Mesenchymal stem cell (in vitro differentiated cells and primary cell): ENCODE measurements at regions not wholly inside any gene's neighbourhood (a gene's known extent, or its start where the extent isn't known, plus 50 kb on each side); places are given as distances from the start of the nearest gene placed in this dataset.

Experiments
- DNase-seq: peaks from one replicate; pipeline ENCODE4 v3.0.0-alpha.2; 2013
- H2AFZ ChIP-seq: one replicate; pipeline ENCODE4 v1.6.1; 2013; ENCODE audit warnings: low read depth, mild to moderate bottlenecking, control low read depth, inconsistent platforms, low read length, moderate library complexity
- H2AK5ac ChIP-seq: 2 replicates; pipeline ENCODE4 v1.6.1; 2013; ENCODE audit warnings: low read length, moderate library complexity, mild to moderate bottlenecking, inconsistent platforms; ENCODE audit not compliant: severe bottlenecking
- H2BK120ac ChIP-seq: one replicate; pipeline ENCODE4 v1.6.1; 2013; ENCODE audit warnings: low read depth, mild to moderate bottlenecking, inconsistent platforms, low read length, moderate library complexity
- H2BK12ac ChIP-seq, 2 experiments: one replicate each; pipeline ENCODE4 v1.6.1; 2013; ENCODE audit warnings: inconsistent platforms in 2 of 2, low read length in 2 of 2, mild to moderate bottlenecking in 2 of 2, moderate library complexity in 2 of 2, control low read depth in 1 of 2
- H2BK15ac ChIP-seq: one replicate; pipeline ENCODE4 v1.6.1; 2013; ENCODE audit warnings: mild to moderate bottlenecking, low read depth, inconsistent platforms; ENCODE audit not compliant: poor library complexity, severe bottlenecking
- H2BK5ac ChIP-seq: 2 replicates; pipeline ENCODE4 v1.6.1; 2013; ENCODE audit warnings: low read depth, mild to moderate bottlenecking, low read length, control low read depth, inconsistent platforms; ENCODE audit not compliant: poor library complexity, severe bottlenecking
- H3K14ac ChIP-seq, 2 experiments: one replicate each; pipeline ENCODE4 v1.6.1; 2013; ENCODE audit warnings: inconsistent platforms in 2 of 2, low read length in 2 of 2, control low read depth in 1 of 2, mild to moderate bottlenecking in 1 of 2, moderate library complexity in 1 of 2
- H3K18ac ChIP-seq, 2 experiments: one replicate each; pipeline ENCODE4 v1.6.1; 2013; ENCODE audit warnings: inconsistent platforms in 2 of 2, low read length in 2 of 2, control low read depth in 1 of 2, low read depth in 1 of 2, mild to moderate bottlenecking in 1 of 2
- H3K23ac ChIP-seq, 2 experiments: one replicate each; pipeline ENCODE4 v1.6.1; 2013; ENCODE audit warnings: inconsistent platforms in 2 of 2, low read length in 2 of 2, mild to moderate bottlenecking in 2 of 2, moderate library complexity in 2 of 2, control low read depth in 1 of 2
- H3K27ac ChIP-seq: 2 replicates; pipeline ENCODE4 v1.5.1; 2013; ENCODE audit warnings: mild to moderate bottlenecking, moderate library complexity, low read length, control low read depth, inconsistent platforms; ENCODE audit not compliant: poor library complexity, severe bottlenecking
- H3K27me3 ChIP-seq, 2 experiments: 2 replicates each; pipeline versions ENCODE4 v1.6.1 to v1.7.0; 2013; ENCODE audit warnings: low read length in 2 of 2, mild to moderate bottlenecking in 2 of 2, moderate library complexity in 2 of 2, control low read depth in 1 of 2, inconsistent platforms in 1 of 2; ENCODE audit not compliant: control insufficient read depth in 1 of 2, insufficient read depth in 1 of 2
- H3K36me3 ChIP-seq, 2 experiments: 2 replicates each; pipeline versions ENCODE4 v1.6.1 to v1.7.0; 2013; ENCODE audit warnings: low read length in 2 of 2, control low read depth in 1 of 2, inconsistent platforms in 1 of 2, low read depth in 1 of 2, mild to moderate bottlenecking in 1 of 2; ENCODE audit not compliant: insufficient read depth in 2 of 2, control insufficient read depth in 1 of 2
- H3K4ac ChIP-seq, 2 experiments: one replicate each; pipeline ENCODE4 v1.6.1; 2013; ENCODE audit warnings: inconsistent platforms in 2 of 2, low read length in 2 of 2, mild to moderate bottlenecking in 2 of 2, moderate library complexity in 2 of 2, control low read depth in 1 of 2, low read depth in 1 of 2
- H3K4me1 ChIP-seq: 2 replicates; pipeline ENCODE4 v1.6.1; 2013; ENCODE audit warnings: low read depth, low read length, control low read depth; ENCODE audit not compliant: control insufficient read depth, insufficient read depth
- H3K4me2 ChIP-seq: 2 replicates; pipeline ENCODE4 v1.6.1; 2013; ENCODE audit warnings: low read length, mild to moderate bottlenecking, inconsistent platforms; ENCODE audit not compliant: poor library complexity, severe bottlenecking
- H3K4me3 ChIP-seq, 2 experiments: 2 replicates each; pipeline versions ENCODE4 v1.5.1 to v1.7.0; 2013; ENCODE audit warnings: low read length in 2 of 2, mild to moderate bottlenecking in 2 of 2, control low read depth in 1 of 2, low read depth in 1 of 2; ENCODE audit not compliant: insufficient read depth in 1 of 2
- H3K79me1 ChIP-seq: replicated peaks from 2 replicates; pipeline ENCODE4 v1.6.1; 2013; ENCODE audit warnings: mild to moderate bottlenecking, control low read depth, low read length, inconsistent platforms; ENCODE audit not compliant: poor library complexity, severe bottlenecking
- H3K9ac ChIP-seq: 2 replicates; pipeline ENCODE4 v1.7.0; 2013; ENCODE audit warnings: mild to moderate bottlenecking, low read length, moderate library complexity
- H3K9me3 ChIP-seq: 2 replicates; pipeline ENCODE4 v1.7.0; 2013; ENCODE audit warnings: mild to moderate bottlenecking, low read length; ENCODE audit not compliant: control insufficient read depth
- H4K8ac ChIP-seq: one replicate; pipeline ENCODE4 v1.6.1; 2013; ENCODE audit warnings: inconsistent platforms, mild to moderate bottlenecking, low read length, moderate library complexity
- H4K91ac ChIP-seq: one replicate; pipeline ENCODE4 v1.6.1; 2013; ENCODE audit warnings: mild to moderate bottlenecking, low read length, inconsistent platforms
- WGBS: methylation state at CpG from one replicate; pipeline ENCODE4 v1.1.7; 2013; ENCODE audit warnings: mixed read lengths; 5-methylcytosine and 5-hydroxymethylcytosine counted together

GRCh38 chr1:82230667-82231066 lies 429.9 kb downstream of the ADGRL2 start:
- H2BK120ac ChIP-seq, result no peak overlapping the region
- no peak overlapping the region for H2BK15ac ChIP-seq
- 91% methylated on average over 4 of the region's 4 CpGs for WGBS
- H3K9ac ChIP-seq, result no peak overlapping the region
- no peaks in the 10 kb centered on the region for H3K27me3 ChIP-seq
- H3K79me1 ChIP-seq, result no peaks in the 10 kb centered on the region
- H2AFZ ChIP-seq, result no peak overlapping the region
- H3K4me1 ChIP-seq, result no peaks in the 10 kb centered on the region
- H3K23ac ChIP-seq, result no peak overlapping the region
- no peak overlapping the region for H3K4me2 ChIP-seq
- no peak overlapping the region for H4K8ac ChIP-seq
- no peak overlapping the region for H2BK12ac ChIP-seq
- no peak overlapping the region for H3K27ac ChIP-seq
- H3K18ac ChIP-seq, result no peak overlapping the region
- no peak overlapping the region for H2AK5ac ChIP-seq
- no peak overlapping the region for H4K91ac ChIP-seq
- H3K14ac ChIP-seq, result no peak overlapping the region
- no peaks in the 10 kb centered on the region for H3K36me3 ChIP-seq
- H2BK5ac ChIP-seq, result no peak overlapping the region
- H3K9me3 ChIP-seq, result no peaks in the 10 kb centered on the region
- no peak for DNase-seq
- H3K4ac ChIP-seq, result no peak overlapping the region
- H3K4me3 ChIP-seq, result no peak overlapping the region

- H3K36me3 ChIP-seq, result no peaks in the 10 kb centered on the region
- H3K4me3 ChIP-seq, result no peak overlapping the region
- no peak overlapping the region for H2AFZ ChIP-seq
- H3K14ac ChIP-seq, result no peak overlapping the region
- no peak overlapping the region for H3K4me2 ChIP-seq
- H4K8ac ChIP-seq, result no peak overlapping the region
- no peaks in the 10 kb centered on the region for H3K9me3 ChIP-seq
- H3K4me1 ChIP-seq, result no peaks in the 10 kb centered on the region
- no peak overlapping the region for H2BK5ac ChIP-seq
- no peak overlapping the region for H2AK5ac ChIP-seq
- H2BK120ac ChIP-seq, result no peak overlapping the region
- no peak overlapping the region for H3K27ac ChIP-seq
- 100% methylated on average over 1 of the region's 3 CpGs for WGBS
- H2BK12ac ChIP-seq, result no peak overlapping the region
- H3K23ac ChIP-seq, result no peak overlapping the region
- H3K27me3 ChIP-seq, result no peaks in the 10 kb centered on the region
- no peak overlapping the region for H4K91ac ChIP-seq
- H3K9ac ChIP-seq, result peak overlapping the region; percentile 26
- no peak overlapping the region for H3K18ac ChIP-seq
- H3K4ac ChIP-seq, result no peak overlapping the region
- H3K79me1 ChIP-seq, result no peaks in the 10 kb centered on the region
- H2BK15ac ChIP-seq, result no peak overlapping the region
- DNase-seq, result peak; percentile 14
These were observed 426.8 kb downstream of the ADGRL2 start for GRCh38 chr1:82227306-82228095.

DNA sequence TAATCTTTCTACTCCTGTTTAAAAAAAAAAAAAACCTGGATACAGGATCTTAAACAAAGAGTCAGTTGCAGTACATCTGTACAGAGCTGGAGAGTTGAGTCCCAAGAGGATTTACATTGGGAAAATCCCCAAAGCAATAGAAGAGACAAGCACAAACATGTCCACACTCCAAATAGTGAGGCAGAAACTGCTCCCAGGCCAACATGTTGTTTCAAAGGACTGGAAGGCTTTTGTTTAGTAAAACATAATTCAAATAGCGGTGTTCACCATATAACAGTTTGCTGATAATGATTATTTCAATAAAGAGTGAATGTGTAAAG lies 425.4 kb downstream of the ADGRL2 start:
- H2BK15ac ChIP-seq, result no peak overlapping the region
- no peak overlapping the region for H3K23ac ChIP-seq
- peak overlapping the region in 1 of 2 experiments; percentile 34 for H3K18ac ChIP-seq
- no peak overlapping the region for H2BK120ac ChIP-seq
- no peaks in the 10 kb centered on the region for H3K36me3 ChIP-seq
- H2AK5ac ChIP-seq, result no peak overlapping the region
- no peak overlapping the region for H3K4ac ChIP-seq
- no peak overlapping the region for H2BK12ac ChIP-seq
- H3K9ac ChIP-seq, result peak overlapping the region; percentile 69
- no peaks in the 10 kb centered on the region for H3K79me1 ChIP-seq
- H3K27me3 ChIP-seq, result no peaks in the 10 kb centered on the region
- H3K27ac ChIP-seq, result no peak overlapping the region
- no peak overlapping the region for H3K4me2 ChIP-seq
- no peak overlapping the region for H2BK5ac ChIP-seq
- no peaks in the 10 kb centered on the region for H3K9me3 ChIP-seq
- no peak overlapping the region for H4K8ac ChIP-seq
- H2AFZ ChIP-seq, result no peak overlapping the region
- no peak overlapping the region for H3K14ac ChIP-seq
- DNase-seq, result peak; percentile 45
- no peaks in the 10 kb centered on the region for H3K4me1 ChIP-seq
- H4K91ac ChIP-seq, result no peak overlapping the region
- H3K4me3 ChIP-seq, result no peak overlapping the region
- no CpG with 5 or more reads among the region's 1 CpG for WGBS

DNA sequence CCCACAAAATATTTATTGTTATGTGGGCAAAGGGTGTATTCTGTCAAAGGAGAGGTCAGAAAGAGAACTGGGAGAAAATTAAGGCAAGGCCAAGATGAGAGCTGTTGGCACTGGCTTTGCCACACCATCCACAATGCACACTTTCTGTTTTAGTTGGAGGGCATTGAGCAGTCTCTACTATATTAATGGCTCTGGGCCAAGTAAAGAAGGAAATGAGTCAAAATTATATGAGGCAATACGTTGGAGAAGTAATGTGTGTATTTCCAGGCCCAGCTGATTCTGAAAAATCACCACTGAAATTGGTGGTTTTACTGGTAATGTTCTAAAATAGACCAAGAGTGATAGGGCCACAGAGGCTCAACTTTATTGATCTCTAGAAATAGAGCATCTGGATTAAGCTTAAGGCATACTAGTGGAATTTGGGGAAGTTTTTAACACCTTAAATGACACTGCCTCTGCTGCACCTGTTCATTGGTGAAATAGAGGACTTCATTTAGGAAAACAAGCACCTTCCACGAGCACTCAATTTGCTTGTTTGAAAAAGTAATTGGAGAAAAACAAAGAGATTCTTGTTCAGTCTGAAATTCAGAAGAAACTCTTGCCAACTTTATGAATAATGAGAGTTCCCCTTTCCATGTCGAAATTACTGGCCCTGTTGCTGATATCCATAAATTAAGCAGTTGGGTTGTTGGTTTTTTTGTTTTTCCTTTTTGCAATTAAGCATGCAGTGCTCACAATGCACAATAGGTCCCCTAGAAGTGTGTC lies 424.9 kb downstream of the ADGRL2 start:
- Histone ChIP-seq H3K18ac (no peak overlapping the region), H3K4me1 (no peaks in the 10 kb centered on the region), H3K79me1 (no peaks in the 10 kb centered on the region), H3K9me3 (no peaks in the 10 kb centered on the region), H3K9ac (peak overlapping the region; percentile 69), H2AFZ (no peak overlapping the region), H4K91ac (no peak overlapping the region), H2BK12ac (no peak overlapping the region), H2BK5ac (no peak overlapping the region), H3K4ac (no peak overlapping the region), H3K27ac (no peak overlapping the region), H2AK5ac (no peak overlapping the region), H4K8ac (no peak overlapping the region), H3K4me3 (no peak overlapping the region), H3K4me2 (no peak overlapping the region), H2BK120ac (no peak overlapping the region), H3K14ac (no peak overlapping the region), H3K27me3 (no peaks in the 10 kb centered on the region), H2BK15ac (no peak overlapping the region), H3K23ac (no peak overlapping the region), H3K36me3 (no peaks in the 10 kb centered on the region)
- 52% methylated on average over 2 of the region's 3 CpGs for WGBS
- DNase-seq, result peak; percentile 63
